ENCODE measurements at regions not wholly inside any gene's neighbourhood (a gene's known extent, or its start where the extent isn't known, plus 50 kb on each side); places are given as distances from the start of the nearest gene placed in this dataset.

DNA sequence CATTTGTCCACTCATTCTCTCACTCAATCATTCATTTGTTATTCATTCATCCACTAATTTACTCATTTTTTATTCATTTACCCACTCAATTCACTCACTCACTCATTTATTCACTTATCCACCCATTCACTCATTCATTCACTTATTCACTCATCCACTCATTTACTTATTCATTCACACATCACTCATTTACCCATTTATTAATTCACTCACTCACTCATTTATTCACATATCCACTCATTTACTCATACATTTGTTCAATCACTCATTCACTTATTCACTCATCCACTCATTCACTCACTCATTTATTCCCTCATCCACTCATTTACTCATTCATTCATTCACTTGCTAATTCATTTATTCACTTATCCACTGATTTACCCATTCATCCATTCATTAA lies 129.1 kb downstream of the TTLL2 start:
- TF ChIP-seq, protein P1, sequence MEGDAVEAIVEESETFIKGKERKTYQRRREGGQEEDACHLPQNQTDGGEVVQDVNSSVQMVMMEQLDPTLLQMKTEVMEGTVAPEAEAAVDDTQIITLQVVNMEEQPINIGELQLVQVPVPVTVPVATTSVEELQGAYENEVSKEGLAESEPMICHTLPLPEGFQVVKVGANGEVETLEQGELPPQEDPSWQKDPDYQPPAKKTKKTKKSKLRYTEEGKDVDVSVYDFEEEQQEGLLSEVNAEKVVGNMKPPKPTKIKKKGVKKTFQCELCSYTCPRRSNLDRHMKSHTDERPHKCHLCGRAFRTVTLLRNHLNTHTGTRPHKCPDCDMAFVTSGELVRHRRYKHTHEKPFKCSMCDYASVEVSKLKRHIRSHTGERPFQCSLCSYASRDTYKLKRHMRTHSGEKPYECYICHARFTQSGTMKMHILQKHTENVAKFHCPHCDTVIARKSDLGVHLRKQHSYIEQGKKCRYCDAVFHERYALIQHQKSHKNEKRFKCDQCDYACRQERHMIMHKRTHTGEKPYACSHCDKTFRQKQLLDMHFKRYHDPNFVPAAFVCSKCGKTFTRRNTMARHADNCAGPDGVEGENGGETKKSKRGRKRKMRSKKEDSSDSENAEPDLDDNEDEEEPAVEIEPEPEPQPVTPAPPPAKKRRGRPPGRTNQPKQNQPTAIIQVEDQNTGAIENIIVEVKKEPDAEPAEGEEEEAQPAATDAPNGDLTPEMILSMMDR (IDR thresholded peaks at IDR 0.05): no peak
- no peak for TF ChIP-seq POLR2AphosphoS2 (conservative IDR thresholded peaks at IDR 0.05; ENCODE audit: low read length)
- TF ChIP-seq, protein P2, sequence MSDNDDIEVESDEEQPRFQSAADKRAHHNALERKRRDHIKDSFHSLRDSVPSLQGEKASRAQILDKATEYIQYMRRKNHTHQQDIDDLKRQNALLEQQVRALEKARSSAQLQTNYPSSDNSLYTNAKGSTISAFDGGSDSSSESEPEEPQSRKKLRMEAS (IDR thresholded peaks at IDR 0.05): no peak
- TF ChIP-seq EP300 (IDR thresholded peaks at IDR 0.05): no peak
- no peak for TF ChIP-seq KDM1A (IDR thresholded peaks at IDR 0.05; ENCODE audit: low read depth)
- TF ChIP-seq POLR2A (IDR thresholded peaks at IDR 0.05; ENCODE audit: low read length): no peak
- no peak for TF ChIP-seq JUN (IDR thresholded peaks at IDR 0.05)
- TF ChIP-seq, protein P3, sequence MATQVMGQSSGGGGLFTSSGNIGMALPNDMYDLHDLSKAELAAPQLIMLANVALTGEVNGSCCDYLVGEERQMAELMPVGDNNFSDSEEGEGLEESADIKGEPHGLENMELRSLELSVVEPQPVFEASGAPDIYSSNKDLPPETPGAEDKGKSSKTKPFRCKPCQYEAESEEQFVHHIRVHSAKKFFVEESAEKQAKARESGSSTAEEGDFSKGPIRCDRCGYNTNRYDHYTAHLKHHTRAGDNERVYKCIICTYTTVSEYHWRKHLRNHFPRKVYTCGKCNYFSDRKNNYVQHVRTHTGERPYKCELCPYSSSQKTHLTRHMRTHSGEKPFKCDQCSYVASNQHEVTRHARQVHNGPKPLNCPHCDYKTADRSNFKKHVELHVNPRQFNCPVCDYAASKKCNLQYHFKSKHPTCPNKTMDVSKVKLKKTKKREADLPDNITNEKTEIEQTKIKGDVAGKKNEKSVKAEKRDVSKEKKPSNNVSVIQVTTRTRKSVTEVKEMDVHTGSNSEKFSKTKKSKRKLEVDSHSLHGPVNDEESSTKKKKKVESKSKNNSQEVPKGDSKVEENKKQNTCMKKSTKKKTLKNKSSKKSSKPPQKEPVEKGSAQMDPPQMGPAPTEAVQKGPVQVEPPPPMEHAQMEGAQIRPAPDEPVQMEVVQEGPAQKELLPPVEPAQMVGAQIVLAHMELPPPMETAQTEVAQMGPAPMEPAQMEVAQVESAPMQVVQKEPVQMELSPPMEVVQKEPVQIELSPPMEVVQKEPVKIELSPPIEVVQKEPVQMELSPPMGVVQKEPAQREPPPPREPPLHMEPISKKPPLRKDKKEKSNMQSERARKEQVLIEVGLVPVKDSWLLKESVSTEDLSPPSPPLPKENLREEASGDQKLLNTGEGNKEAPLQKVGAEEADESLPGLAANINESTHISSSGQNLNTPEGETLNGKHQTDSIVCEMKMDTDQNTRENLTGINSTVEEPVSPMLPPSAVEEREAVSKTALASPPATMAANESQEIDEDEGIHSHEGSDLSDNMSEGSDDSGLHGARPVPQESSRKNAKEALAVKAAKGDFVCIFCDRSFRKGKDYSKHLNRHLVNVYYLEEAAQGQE (IDR thresholded peaks at IDR 0.05): no peak
- no peak for TF ChIP-seq CEBPB (IDR thresholded peaks at IDR 0.05)
- no peak for TF ChIP-seq RFX5 (IDR thresholded peaks at IDR 0.05)
- TF ChIP-seq, protein P4, sequence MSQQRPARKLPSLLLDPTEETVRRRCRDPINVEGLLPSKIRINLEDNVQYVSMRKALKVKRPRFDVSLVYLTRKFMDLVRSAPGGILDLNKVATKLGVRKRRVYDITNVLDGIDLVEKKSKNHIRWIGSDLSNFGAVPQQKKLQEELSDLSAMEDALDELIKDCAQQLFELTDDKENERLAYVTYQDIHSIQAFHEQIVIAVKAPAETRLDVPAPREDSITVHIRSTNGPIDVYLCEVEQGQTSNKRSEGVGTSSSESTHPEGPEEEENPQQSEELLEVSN (IDR thresholded peaks at IDR 0.05; ENCODE audit: borderline replicate concordance, low read depth): no peak
- no peak for TF ChIP-seq SREBF2 (IDR thresholded peaks at IDR 0.05)
- no peak for TF ChIP-seq MYC (IDR thresholded peaks at IDR 0.05; ENCODE audit: borderline replicate concordance, low read length)
- no peak for TF ChIP-seq BHLHE40 (IDR thresholded peaks at IDR 0.05; ENCODE audit: low read depth, low read length)

Measured in A549 (cell line).